OCI-LY3 (cell line): ENCODE measurements at regions not wholly inside any gene's neighbourhood (a gene's known extent, or its start where the extent isn't known, plus 50 kb on each side); places are given as distances from the start of the nearest gene placed in this dataset.

Source experiments
- EZH2phosphoT487 ChIP-seq: fragments of 200-600 bp; shearing (Covaris generic); IDR thresholded peaks from 2 replicates; pipeline ENCODE4 v1.6.1; 2018; ENCODE audit warnings: antibody characterized with exemption, mixed run types, low read depth
- TF ChIP-seq, protein P1 (sequence below): fragments of 200-600, 300-600 bp; sonication (generic); IDR thresholded peaks from 2 replicates; pipeline ENCODE4 v1.5.1; 2014; ENCODE audit warnings: antibody characterized with exemption, low read length, low read depth

GRCh38 chr16:65201511-65201910, 79.6 kb upstream of the CDH11 start:
- TF ChIP-seq, protein P1, sequence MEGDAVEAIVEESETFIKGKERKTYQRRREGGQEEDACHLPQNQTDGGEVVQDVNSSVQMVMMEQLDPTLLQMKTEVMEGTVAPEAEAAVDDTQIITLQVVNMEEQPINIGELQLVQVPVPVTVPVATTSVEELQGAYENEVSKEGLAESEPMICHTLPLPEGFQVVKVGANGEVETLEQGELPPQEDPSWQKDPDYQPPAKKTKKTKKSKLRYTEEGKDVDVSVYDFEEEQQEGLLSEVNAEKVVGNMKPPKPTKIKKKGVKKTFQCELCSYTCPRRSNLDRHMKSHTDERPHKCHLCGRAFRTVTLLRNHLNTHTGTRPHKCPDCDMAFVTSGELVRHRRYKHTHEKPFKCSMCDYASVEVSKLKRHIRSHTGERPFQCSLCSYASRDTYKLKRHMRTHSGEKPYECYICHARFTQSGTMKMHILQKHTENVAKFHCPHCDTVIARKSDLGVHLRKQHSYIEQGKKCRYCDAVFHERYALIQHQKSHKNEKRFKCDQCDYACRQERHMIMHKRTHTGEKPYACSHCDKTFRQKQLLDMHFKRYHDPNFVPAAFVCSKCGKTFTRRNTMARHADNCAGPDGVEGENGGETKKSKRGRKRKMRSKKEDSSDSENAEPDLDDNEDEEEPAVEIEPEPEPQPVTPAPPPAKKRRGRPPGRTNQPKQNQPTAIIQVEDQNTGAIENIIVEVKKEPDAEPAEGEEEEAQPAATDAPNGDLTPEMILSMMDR, result no peak
- no peak for TF ChIP-seq EZH2phosphoT487
